Sigmoid colon (tissue), 6 donors: ENCODE measurements at regions not wholly inside any gene's neighbourhood (a gene's known extent, or its start where the extent isn't known, plus 50 kb on each side); places are given as distances from the start of the nearest gene placed in this dataset.

Experiments
- DNase-seq: peaks from one replicate; pipeline ENCODE4 v3.0.0-alpha.2; 2019
- H3K27ac ChIP-seq, 4 donors: fragments of 200-600 bp; sonication (generic); one replicate each; pipeline ENCODE4 v1.5.1; 2016 to 2019; ENCODE audit warnings: mild to moderate bottlenecking in 1 of 4
- H3K27me3 ChIP-seq, 3 donors: fragments of 200-600 bp; sonication (generic); one replicate each; pipeline ENCODE4 v1.5.1; 2019; ENCODE audit warnings: mild to moderate bottlenecking in 1 of 3
- H3K36me3 ChIP-seq, 4 donors: fragments of 200-600 bp; sonication (generic); one replicate each; pipeline ENCODE4 v1.5.1; 2016 to 2019
- H3K4me1 ChIP-seq, 4 donors: fragments of 200-600 bp; sonication (generic); one replicate each; pipeline ENCODE4 v1.5.1; 2017 to 2019
- H3K4me3 ChIP-seq, 4 donors: fragments of 200-600 bp; sonication (generic); one replicate each; pipeline ENCODE4 v1.5.1; 2017 to 2019; ENCODE audit warnings: mild to moderate bottlenecking in 2 of 4, moderate library complexity in 1 of 4
- H3K9me3 ChIP-seq, 4 donors: fragments of 200-600 bp in 3 of 4; sonication (generic) in 3 of 4; one replicate each; pipeline versions ENCODE4 v1.5.1 to v1.6.1; 2013 to 2019
- EP300 ChIP-seq, 4 donors: sonication (generic); formaldehyde crosslinking; IDR thresholded peaks; one replicate each; pipeline ENCODE4 v1.6.1; 2017; ENCODE audit warnings: antibody characterized with exemption in 4 of 4
- POLR2A ChIP-seq, 2 donors: fragments of 450-650 bp; IDR thresholded peaks; one replicate each; pipeline ENCODE4 v1.6.1; 2016; ENCODE audit warnings: antibody characterized with exemption in 2 of 2, mild to moderate bottlenecking in 2 of 2, moderate library complexity in 2 of 2
- POLR2AphosphoS5 ChIP-seq, 4 donors: sonication (generic); formaldehyde crosslinking; IDR thresholded peaks; one replicate each; pipeline ENCODE4 v1.6.1; 2017; ENCODE audit warnings: antibody characterized with exemption in 4 of 4
- WGBS, 2 donors: extraction: QIAGEN DNeasy Blood & Tissue Kit; methylation state at CpG; one replicate each; pipeline ENCODE4 v1.1.7; 2013; 5-methylcytosine and 5-hydroxymethylcytosine counted together
- intact Hi-C: fragments of 100-400 bp; cut with DNase I; formaldehyde crosslinking; loops from one replicate; pipeline ENCODE4 v1.15.1; 2023
- TF ChIP-seq, protein P1 (sequence below), 4 experiments: fragments of 450-650 bp in 3 of 4; fragments of 200-600 bp in 1 of 4; IDR thresholded peaks; one replicate each; pipeline ENCODE4 v1.5.1; 2016 to 2019; ENCODE audit warnings: antibody characterized with exemption in 4 of 4, mild to moderate bottlenecking in 3 of 4, moderate library complexity in 2 of 4
- donor health status: healthy with polysubstance abuse.
- donor health status: healthy.

DNA sequence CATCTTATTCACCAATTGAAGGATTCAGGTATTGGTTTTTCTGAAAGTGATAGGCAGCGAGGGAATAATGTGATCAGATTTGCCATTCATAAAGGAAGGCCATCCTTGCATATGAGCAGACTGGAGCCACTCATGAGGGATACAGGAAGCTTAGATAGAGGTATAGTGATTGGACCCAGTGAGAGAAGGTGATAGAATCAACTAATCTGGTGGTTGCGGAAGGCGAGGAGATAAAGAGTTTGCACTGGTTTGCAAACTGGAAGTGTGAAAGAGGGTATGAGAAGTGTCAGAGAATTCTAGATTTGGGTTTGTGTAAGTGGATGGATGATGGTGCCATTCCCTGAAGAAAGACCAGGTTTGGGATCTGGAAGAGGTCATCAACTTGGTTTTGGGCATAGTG lies 57.3 kb upstream of the RASGEF1B start:
- H3K4me3 ChIP-seq: no peak overlapping the region
- TF ChIP-seq EP300 (IDR thresholded peaks at IDR 0.05): no peak
- TF ChIP-seq POLR2A (IDR thresholded peaks at IDR 0.05): no peak
- TF ChIP-seq, protein P1, sequence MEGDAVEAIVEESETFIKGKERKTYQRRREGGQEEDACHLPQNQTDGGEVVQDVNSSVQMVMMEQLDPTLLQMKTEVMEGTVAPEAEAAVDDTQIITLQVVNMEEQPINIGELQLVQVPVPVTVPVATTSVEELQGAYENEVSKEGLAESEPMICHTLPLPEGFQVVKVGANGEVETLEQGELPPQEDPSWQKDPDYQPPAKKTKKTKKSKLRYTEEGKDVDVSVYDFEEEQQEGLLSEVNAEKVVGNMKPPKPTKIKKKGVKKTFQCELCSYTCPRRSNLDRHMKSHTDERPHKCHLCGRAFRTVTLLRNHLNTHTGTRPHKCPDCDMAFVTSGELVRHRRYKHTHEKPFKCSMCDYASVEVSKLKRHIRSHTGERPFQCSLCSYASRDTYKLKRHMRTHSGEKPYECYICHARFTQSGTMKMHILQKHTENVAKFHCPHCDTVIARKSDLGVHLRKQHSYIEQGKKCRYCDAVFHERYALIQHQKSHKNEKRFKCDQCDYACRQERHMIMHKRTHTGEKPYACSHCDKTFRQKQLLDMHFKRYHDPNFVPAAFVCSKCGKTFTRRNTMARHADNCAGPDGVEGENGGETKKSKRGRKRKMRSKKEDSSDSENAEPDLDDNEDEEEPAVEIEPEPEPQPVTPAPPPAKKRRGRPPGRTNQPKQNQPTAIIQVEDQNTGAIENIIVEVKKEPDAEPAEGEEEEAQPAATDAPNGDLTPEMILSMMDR (IDR thresholded peaks at IDR 0.05): no peak
- no peak for TF ChIP-seq POLR2AphosphoS5 (IDR thresholded peaks at IDR 0.05)
- 81 to 97% methylated on average over 3 of the region's 3 CpGs for WGBS, 2 donors
- intact Hi-C loops: no loop called here
- H3K27me3 ChIP-seq: no peaks in the 10 kb centered on the region
- peaks cover 0 to 2% (median 0%) of the 10 kb centered on the region in 4 donors for H3K9me3 ChIP-seq
- DNase-seq: no peak
- peaks cover 0 to 10% (median 0%) of the 10 kb centered on the region in 4 donors for H3K4me1 ChIP-seq
- H3K36me3 ChIP-seq: no peaks in the 10 kb centered on the region
- no peak overlapping the region for H3K27ac ChIP-seq

DNA sequence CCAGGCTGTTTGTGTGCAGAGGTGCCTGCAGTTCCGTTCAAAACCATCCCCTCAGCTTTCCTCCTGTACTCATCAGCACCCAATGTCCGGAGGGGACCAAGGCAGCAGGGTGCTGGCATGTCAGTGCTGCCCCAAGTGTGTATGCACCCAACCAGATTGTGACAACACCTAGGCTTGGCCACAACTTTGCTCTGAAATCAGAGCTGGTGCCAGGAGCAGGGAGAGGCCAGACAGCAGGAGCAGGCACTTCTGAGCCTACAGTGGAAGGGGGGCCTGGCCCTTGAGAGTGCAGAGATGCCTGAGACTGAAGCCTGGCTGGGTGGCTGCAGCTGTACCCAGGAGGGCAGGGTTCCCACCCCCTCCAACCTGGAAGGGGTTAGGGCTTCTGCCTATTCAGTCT lies 56.5 kb upstream of the RASGEF1B start:
- no peaks in the 10 kb centered on the region for H3K36me3 ChIP-seq
- no peak for DNase-seq
- H3K27ac ChIP-seq: no peak overlapping the region
- peaks cover 0 to 10% (median 0%) of the 10 kb centered on the region in 4 donors for H3K4me1 ChIP-seq
- no peak for TF ChIP-seq POLR2AphosphoS5 (IDR thresholded peaks at IDR 0.05)
- TF ChIP-seq POLR2A (IDR thresholded peaks at IDR 0.05): no peak
- TF ChIP-seq, protein P1 (IDR thresholded peaks at IDR 0.05): no peak
- no peak for TF ChIP-seq EP300 (IDR thresholded peaks at IDR 0.05)
- peaks cover 0 to 2% (median 0%) of the 10 kb centered on the region in 4 donors for H3K9me3 ChIP-seq
- intact Hi-C loops: no loop called here
- no peak overlapping the region for H3K4me3 ChIP-seq
- H3K27me3 ChIP-seq: no peaks in the 10 kb centered on the region
- WGBS, 2 donors: 97 to 98% methylated on average over 2 of the region's 2 CpGs

DNA sequence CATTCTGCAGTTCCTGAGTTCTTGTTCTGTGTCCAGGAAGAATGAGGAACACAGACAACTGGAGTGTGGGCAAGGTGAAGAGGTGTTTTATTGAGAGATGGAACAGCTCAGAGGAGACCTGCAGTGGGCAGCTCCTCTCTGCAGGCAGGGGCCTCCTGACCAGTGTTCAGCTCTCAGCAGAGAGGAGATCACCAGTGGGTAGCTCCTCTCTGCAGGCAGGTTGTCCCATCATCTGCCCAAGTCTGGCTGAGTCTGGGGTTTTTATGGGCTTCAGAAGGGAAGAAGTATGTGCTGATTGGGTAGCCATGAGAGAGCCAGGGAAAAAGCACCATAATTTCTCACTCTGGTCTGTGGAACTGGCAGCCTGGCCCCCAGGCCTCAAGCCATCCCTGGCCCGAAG lies 56.0 kb upstream of the RASGEF1B start:
- intact Hi-C loops: no loop called here
- H3K36me3 ChIP-seq: no peaks in the 10 kb centered on the region
- no peak for DNase-seq
- WGBS, 2 donors: 96 to 100% methylated on average over 1 of the region's 1 CpG
- H3K4me3 ChIP-seq: no peak overlapping the region
- H3K27ac ChIP-seq: no peak overlapping the region
- peaks cover 0 to 2% (median 0%) of the 10 kb centered on the region in 4 donors for H3K9me3 ChIP-seq
- TF ChIP-seq POLR2A (IDR thresholded peaks at IDR 0.05) (no peak), EP300 (IDR thresholded peaks at IDR 0.05) (no peak), POLR2AphosphoS5 (IDR thresholded peaks at IDR 0.05) (no peak)
- TF ChIP-seq, protein P1 (IDR thresholded peaks at IDR 0.05): no peak
- no peaks in the 10 kb centered on the region for H3K27me3 ChIP-seq
- H3K4me1 ChIP-seq: peaks cover 0 to 10% (median 0%) of the 10 kb centered on the region in 4 donors

DNA sequence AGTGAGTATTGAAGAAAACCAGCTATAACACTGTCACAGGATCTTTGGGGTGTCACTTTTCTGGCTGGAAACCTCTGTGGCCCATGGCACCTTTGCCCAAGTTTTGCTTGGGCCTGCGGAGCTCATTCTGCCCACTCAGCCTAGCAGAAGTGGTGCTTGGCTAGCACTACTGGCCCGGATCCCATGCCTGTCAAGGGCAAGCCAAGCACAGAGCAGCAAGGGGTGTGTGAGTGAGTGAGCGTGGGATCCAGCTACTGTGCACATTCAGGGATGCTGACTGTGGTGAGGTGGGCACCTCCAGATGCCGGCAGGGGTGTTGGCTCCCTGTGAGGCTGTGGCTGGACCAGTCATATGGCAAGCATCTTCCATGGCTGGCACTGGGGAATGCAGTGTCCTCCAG lies 55.4 kb upstream of the RASGEF1B start:
- Histone ChIP-seq H3K4me1 (peaks cover 0 to 10% (median 0%) of the 10 kb centered on the region in 4 donors), H3K27ac (no peak overlapping the region), H3K36me3 (no peaks in the 10 kb centered on the region), H3K4me3 (no peak overlapping the region), H3K27me3 (no peaks in the 10 kb centered on the region), H3K9me3 (peaks cover 0 to 2% (median 0%) of the 10 kb centered on the region in 4 donors)
- TF ChIP-seq, protein P1 (IDR thresholded peaks at IDR 0.05): no peak
- TF ChIP-seq POLR2AphosphoS5 (IDR thresholded peaks at IDR 0.05): no peak
- no peak for TF ChIP-seq POLR2A (IDR thresholded peaks at IDR 0.05)
- TF ChIP-seq EP300 (IDR thresholded peaks at IDR 0.05): no peak
- no peak for DNase-seq
- 88 to 91% methylated on average over 4 of the region's 4 CpGs for WGBS, 2 donors
- intact Hi-C loops: no loop called here

DNA sequence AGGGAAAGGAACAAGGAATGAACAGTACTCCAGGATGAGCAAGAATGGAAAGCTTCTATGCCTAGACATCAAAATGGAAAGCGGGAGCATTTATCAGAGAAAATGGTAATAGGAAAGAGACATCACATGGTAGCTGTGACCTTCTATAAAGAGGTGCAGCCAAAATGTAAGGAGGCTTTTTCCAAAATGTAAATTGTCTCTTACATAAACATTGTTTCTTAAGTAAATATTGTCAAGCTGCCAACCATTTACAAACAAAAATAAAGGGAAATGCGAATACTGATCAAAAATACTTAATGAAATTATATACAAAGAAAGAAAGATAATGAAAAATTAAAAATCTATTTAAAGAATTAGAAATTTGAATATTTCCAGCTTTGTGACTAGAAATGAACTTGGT lies 55.0 kb upstream of the RASGEF1B start:
- intact Hi-C loops: no loop called here
- H3K27me3 ChIP-seq: no peaks in the 10 kb centered on the region
- TF ChIP-seq EP300 (IDR thresholded peaks at IDR 0.05) (no peak), POLR2AphosphoS5 (IDR thresholded peaks at IDR 0.05) (no peak), POLR2A (IDR thresholded peaks at IDR 0.05) (no peak)
- TF ChIP-seq, protein P1 (IDR thresholded peaks at IDR 0.05): no peak
- DNase-seq: no peak
- H3K36me3 ChIP-seq: no peaks in the 10 kb centered on the region
- peaks cover 0 to 2% (median 0%) of the 10 kb centered on the region in 4 donors for H3K9me3 ChIP-seq
- no peak overlapping the region for H3K4me3 ChIP-seq
- H3K27ac ChIP-seq: no peak overlapping the region
- peaks cover 0 to 10% (median 0%) of the 10 kb centered on the region in 4 donors for H3K4me1 ChIP-seq
- WGBS, 2 donors: 87 to 89% methylated on average over 2 of the region's 2 CpGs
